ENCODE measurements at regions not wholly inside any gene's neighbourhood (a gene's known extent, or its start where the extent isn't known, plus 50 kb on each side); places are given as distances from the start of the nearest gene placed in this dataset.
"Not testable (repeated sequence)": the region's sequence is repeated elsewhere in the genome, so short reads cannot be mapped to it uniquely, and the experiment has no call there.

DNA sequence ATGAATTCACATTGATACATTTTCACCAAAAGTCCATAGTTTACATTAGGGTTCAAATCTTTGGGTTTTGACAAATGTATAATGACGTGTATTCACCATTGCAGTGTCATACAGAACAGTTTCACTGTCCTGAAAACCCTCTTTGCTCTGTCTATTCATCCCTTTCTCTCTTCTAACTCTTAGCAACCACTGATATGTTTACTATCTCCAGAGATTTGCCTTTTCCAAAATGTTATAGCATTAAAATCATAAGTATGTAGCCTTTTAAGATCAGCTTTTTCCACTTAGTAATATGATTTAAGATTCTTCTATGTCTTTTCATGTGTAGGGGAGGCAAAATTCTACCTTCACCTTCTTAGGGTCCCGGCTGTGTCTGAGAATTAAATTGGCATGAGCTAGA, 203.8 kb downstream of the TPRG1 start:
- DNase-seq (ENCODE audit: low spot score), result no peak
- TF ChIP-seq, protein P1, sequence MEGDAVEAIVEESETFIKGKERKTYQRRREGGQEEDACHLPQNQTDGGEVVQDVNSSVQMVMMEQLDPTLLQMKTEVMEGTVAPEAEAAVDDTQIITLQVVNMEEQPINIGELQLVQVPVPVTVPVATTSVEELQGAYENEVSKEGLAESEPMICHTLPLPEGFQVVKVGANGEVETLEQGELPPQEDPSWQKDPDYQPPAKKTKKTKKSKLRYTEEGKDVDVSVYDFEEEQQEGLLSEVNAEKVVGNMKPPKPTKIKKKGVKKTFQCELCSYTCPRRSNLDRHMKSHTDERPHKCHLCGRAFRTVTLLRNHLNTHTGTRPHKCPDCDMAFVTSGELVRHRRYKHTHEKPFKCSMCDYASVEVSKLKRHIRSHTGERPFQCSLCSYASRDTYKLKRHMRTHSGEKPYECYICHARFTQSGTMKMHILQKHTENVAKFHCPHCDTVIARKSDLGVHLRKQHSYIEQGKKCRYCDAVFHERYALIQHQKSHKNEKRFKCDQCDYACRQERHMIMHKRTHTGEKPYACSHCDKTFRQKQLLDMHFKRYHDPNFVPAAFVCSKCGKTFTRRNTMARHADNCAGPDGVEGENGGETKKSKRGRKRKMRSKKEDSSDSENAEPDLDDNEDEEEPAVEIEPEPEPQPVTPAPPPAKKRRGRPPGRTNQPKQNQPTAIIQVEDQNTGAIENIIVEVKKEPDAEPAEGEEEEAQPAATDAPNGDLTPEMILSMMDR (IDR thresholded peaks at IDR 0.05; ENCODE audit: extremely low read depth, insufficient read depth, missing control alignments), result no peak
- in situ Hi-C loops (cut with MboI; ENCODE audit: low pct_unique_long_range_greater_than_20kb, low sequenced_read_pairs, unreplicated experiment), result no loop called here

DNA sequence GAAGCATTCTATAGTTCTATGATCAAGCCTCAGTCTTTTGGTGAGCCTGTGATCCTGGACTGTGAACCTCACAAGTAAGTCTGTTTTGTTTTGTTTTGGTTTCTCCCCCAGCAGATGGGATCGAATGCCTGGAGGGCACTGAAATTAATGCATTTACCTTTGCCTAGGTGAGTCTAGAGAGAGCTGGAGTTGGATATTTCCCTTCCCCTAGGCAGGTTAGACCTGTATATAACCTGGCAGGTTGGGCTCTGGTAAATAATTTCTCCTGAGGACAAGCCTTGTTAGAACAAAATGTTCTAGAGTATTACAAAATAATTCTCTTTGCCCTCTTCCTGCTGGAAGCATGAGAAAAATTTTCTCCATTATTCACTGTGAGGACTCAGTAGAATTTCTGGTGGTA, 211.9 kb downstream of the TPRG1 start:
- no peak for DNase-seq (ENCODE audit: low spot score)
- TF ChIP-seq, protein P1 (IDR thresholded peaks at IDR 0.05; ENCODE audit: extremely low read depth, insufficient read depth, missing control alignments), result no peak
- in situ Hi-C loops (cut with MboI; ENCODE audit: low pct_unique_long_range_greater_than_20kb, low sequenced_read_pairs, unreplicated experiment), result no loop called here

GRCh38 chr3:189385880-189386279, 214.1 kb downstream of the TPRG1 start:
- DNase-seq (ENCODE audit: low spot score); in situ Hi-C loops (cut with MboI; ENCODE audit: low pct_unique_long_range_greater_than_20kb, low sequenced_read_pairs, unreplicated experiment): not testable (repeated sequence)

DNA sequence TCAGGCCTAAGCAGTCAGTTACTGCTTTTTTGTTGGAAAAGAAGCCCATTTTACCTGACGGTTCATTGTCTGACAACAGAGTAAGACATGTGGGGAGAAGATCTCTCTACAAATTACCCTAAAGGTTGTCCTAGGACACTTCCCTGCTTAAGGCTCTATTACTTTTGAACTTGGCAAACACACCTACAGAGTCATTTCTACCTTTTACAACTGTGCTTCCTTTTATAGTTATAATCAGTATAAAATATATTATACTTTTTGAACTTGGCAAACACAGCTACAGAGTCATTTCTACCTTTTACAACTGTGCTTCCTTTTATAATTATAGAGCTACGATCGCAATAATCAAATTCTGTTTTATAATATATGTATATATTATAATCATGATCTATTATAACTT, 215.0 kb downstream of the TPRG1 start:
- in situ Hi-C loops (cut with MboI; ENCODE audit: low pct_unique_long_range_greater_than_20kb, low sequenced_read_pairs, unreplicated experiment), result no loop called here
- TF ChIP-seq, protein P1 (IDR thresholded peaks at IDR 0.05; ENCODE audit: extremely low read depth, insufficient read depth, missing control alignments), result no peak
- DNase-seq (ENCODE audit: low spot score), result no peak

GRCh38 chr3:189389346-189389745, 217.6 kb downstream of the TPRG1 start:
- in situ Hi-C loops (cut with MboI; ENCODE audit: low pct_unique_long_range_greater_than_20kb, low sequenced_read_pairs, unreplicated experiment), result no loop called here
- TF ChIP-seq, protein P1 (IDR thresholded peaks at IDR 0.05; ENCODE audit: extremely low read depth, insufficient read depth, missing control alignments), result no peak
- no peak for DNase-seq (ENCODE audit: low spot score)

- in situ Hi-C loops (cut with MboI; ENCODE audit: low pct_unique_long_range_greater_than_20kb, low sequenced_read_pairs, unreplicated experiment), result no loop called here
- DNase-seq (ENCODE audit: low spot score), result no peak
These were observed 221.8 kb downstream of the TPRG1 start for GRCh38 chr3:189393598-189393997.

GRCh38 chr3:189394599-189395121, 222.9 kb downstream of the TPRG1 start:
- peak; percentile 30 for DNase-seq (ENCODE audit: low spot score)
- TF ChIP-seq, protein P1 (IDR thresholded peaks at IDR 0.05; ENCODE audit: extremely low read depth, insufficient read depth, missing control alignments), result no peak
- in situ Hi-C loops (cut with MboI; ENCODE audit: low pct_unique_long_range_greater_than_20kb, low sequenced_read_pairs, unreplicated experiment), result no loop called here

More at GRCh38 chr3:189393598-189393997, 221.8 kb downstream of the TPRG1 start:
- TF ChIP-seq, protein P1 (IDR thresholded peaks at IDR 0.05; ENCODE audit: extremely low read depth, insufficient read depth, missing control alignments), result no peak
